ENCODE measurements at regions not wholly inside any gene's neighbourhood (a gene's known extent, or its start where the extent isn't known, plus 50 kb on each side); places are given as distances from the start of the nearest gene placed in this dataset.

GRCh38 chr2:171608168-171608567, 79.1 kb upstream of the DYNC1I2 start:
- intact Hi-C loops (cut with DNase I): loop anchor here (10.0 kb wide), 1 partner anchor 507 kb away; no protein-coding TSS in a partner anchor
- no peak for DNase-seq (ENCODE audit: missing footprints)

GRCh38 chr2:171610824-171611223, 76.4 kb upstream of the DYNC1I2 start:
- no peak for ATAC-seq
- intact Hi-C loops (cut with DNase I): no loop called here
- DNase-seq (ENCODE audit: missing footprints): no peak

More at GRCh38 chr2:171608168-171608567, 79.1 kb upstream of the DYNC1I2 start:
- ATAC-seq: no peak

GRCh38 chr2:171615069-171615468, 72.2 kb upstream of the DYNC1I2 start:
- ATAC-seq (no peak), DNase-seq (ENCODE audit: missing footprints) (no peak)
- intact Hi-C loops (cut with DNase I): no loop called here

- DNase-seq (ENCODE audit: missing footprints) (no peak), ATAC-seq (no peak)
- intact Hi-C loops (cut with DNase I): no loop called here
These were observed 69.3 kb upstream of the DYNC1I2 start for GRCh38 chr2:171617981-171618380.

GRCh38 chr2:171625006-171625405, 62.3 kb upstream of the DYNC1I2 start:
- intact Hi-C loops (cut with DNase I): no loop called here
- no peak for ATAC-seq
- DNase-seq (ENCODE audit: missing footprints): no peak

- intact Hi-C loops (cut with DNase I): no loop called here
- DNase-seq (ENCODE audit: missing footprints) (no peak), ATAC-seq (no peak)
These were observed 60.3 kb upstream of the DYNC1I2 start for GRCh38 chr2:171626949-171627348.

- ATAC-seq: no peak
- intact Hi-C loops (cut with DNase I): no loop called here
- DNase-seq (ENCODE audit: missing footprints): no peak
These were observed 59.9 kb upstream of the DYNC1I2 start for GRCh38 chr2:171627412-171627811.

GRCh38 chr2:171629113-171629512, 58.2 kb upstream of the DYNC1I2 start:
- ATAC-seq: no peak
- intact Hi-C loops (cut with DNase I): no loop called here
- DNase-seq (ENCODE audit: missing footprints): no peak

- DNase-seq (ENCODE audit: missing footprints) (no peak), ATAC-seq (no peak)
- intact Hi-C loops (cut with DNase I): no loop called here
These were observed 57.0 kb upstream of the DYNC1I2 start for GRCh38 chr2:171630089-171630770.

GRCh38 chr2:171630812-171631626, 56.2 kb upstream of the DYNC1I2 start:
- DNase-seq (ENCODE audit: missing footprints) (no peak), ATAC-seq (no peak)
- intact Hi-C loops (cut with DNase I): no loop called here
